OCI-LY3 (cell line): ENCODE measurements at regions not wholly inside any gene's neighbourhood (a gene's known extent, or its start where the extent isn't known, plus 50 kb on each side); places are given as distances from the start of the nearest gene placed in this dataset.

Experiments
- EZH2phosphoT487 ChIP-seq: fragments of 200-600 bp; shearing (Covaris generic); IDR thresholded peaks from 2 replicates; pipeline ENCODE4 v1.6.1; 2018; ENCODE audit warnings: antibody characterized with exemption, mixed run types, low read depth
- TF ChIP-seq, protein P1 (sequence below): fragments of 200-600, 300-600 bp; sonication (generic); IDR thresholded peaks from 2 replicates; pipeline ENCODE4 v1.5.1; 2014; ENCODE audit warnings: antibody characterized with exemption, low read length, low read depth

GRCh38 chr1:194296201-194296600, 1109.8 kb upstream of the B3GALT2 start:
- TF ChIP-seq, protein P1, sequence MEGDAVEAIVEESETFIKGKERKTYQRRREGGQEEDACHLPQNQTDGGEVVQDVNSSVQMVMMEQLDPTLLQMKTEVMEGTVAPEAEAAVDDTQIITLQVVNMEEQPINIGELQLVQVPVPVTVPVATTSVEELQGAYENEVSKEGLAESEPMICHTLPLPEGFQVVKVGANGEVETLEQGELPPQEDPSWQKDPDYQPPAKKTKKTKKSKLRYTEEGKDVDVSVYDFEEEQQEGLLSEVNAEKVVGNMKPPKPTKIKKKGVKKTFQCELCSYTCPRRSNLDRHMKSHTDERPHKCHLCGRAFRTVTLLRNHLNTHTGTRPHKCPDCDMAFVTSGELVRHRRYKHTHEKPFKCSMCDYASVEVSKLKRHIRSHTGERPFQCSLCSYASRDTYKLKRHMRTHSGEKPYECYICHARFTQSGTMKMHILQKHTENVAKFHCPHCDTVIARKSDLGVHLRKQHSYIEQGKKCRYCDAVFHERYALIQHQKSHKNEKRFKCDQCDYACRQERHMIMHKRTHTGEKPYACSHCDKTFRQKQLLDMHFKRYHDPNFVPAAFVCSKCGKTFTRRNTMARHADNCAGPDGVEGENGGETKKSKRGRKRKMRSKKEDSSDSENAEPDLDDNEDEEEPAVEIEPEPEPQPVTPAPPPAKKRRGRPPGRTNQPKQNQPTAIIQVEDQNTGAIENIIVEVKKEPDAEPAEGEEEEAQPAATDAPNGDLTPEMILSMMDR: no peak
- no peak for TF ChIP-seq EZH2phosphoT487
